ENCODE measurements at regions not wholly inside any gene's neighbourhood (a gene's known extent, or its start where the extent isn't known, plus 50 kb on each side); places are given as distances from the start of the nearest gene placed in this dataset.
"Not testable (repeated sequence)": the region's sequence is repeated elsewhere in the genome, so short reads cannot be mapped to it uniquely, and the experiment has no call there.

DNA sequence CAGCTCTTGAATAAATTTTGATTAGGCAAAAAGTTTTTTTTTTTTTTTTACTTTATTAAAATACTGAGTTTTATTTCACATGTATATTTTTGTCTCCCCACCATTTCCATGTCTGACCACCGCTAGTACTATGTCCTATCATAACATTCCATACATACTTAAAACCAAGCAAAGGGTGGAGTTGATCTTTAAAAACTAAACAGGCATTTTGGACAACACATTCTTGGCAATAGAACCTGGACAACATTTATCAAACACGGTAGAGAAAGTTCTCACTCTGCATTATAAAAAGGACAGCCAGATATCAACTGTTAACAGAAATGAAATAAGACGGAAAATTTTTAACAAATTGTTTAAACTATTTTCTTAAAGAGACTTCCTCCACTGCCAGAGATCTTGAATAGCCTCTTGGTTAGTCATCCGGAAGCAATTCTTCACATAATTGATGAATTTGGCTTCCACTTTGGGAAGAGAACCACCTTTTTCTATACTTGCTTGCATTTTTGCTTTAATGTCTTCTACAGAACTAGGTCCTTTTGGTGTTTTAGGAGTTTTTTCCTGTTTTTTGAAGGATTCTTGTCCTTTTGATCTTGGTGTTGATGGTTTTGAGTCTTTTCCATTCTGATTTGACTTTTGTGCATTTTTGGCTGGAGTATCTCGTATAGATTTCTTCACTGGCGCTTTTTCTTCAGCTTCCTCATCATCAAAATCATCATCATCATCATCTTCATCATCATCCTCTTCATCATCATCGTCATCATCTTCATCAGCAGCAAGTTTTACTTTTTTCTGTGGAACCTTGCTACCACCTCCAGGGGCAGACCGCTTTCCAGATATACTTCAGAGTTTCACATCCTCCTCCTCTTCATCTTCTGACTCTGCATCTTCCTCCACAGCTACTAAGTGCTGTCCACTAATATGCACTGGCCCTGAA, 58.7 kb downstream of the POU5F2 start:
- H3K4me1 ChIP-seq (ENCODE audit: control insufficient read depth in 5 of 5, insufficient read depth in 5 of 5, low read length in 5 of 5); H3K36me3 ChIP-seq (ENCODE audit: control insufficient read depth in 4 of 4, insufficient read depth in 4 of 4, low read length in 4 of 4); DNase-seq; H3K27me3 ChIP-seq (ENCODE audit: control insufficient read depth in 3 of 3, insufficient read depth in 3 of 3, low read length in 2 of 3); H3K9ac ChIP-seq (ENCODE audit: insufficient read depth in 1 of 2, low read length in 2 of 2); H3K27ac ChIP-seq (ENCODE audit: low read depth in 1 of 2, low read length in 1 of 2); H3K9me3 ChIP-seq (ENCODE audit: control insufficient read depth in 4 of 4, insufficient read depth in 3 of 4, low read length in 3 of 4); H3K4me3 ChIP-seq; ATAC-seq (ENCODE audit: insufficient read depth, low FRiP score): not testable (repeated sequence)
- 79 to 88% methylated on average over 8 of the region's 8 CpGs for WGBS, 2 donors

GRCh38 chr5:93681432-93681831, 60.0 kb downstream of the POU5F2 start:
- WGBS, 2 donors, result 84 to 93% methylated on average over 3 of the region's 3 CpGs
- no peaks in the 10 kb centered on the region for H3K36me3 ChIP-seq (ENCODE audit: control insufficient read depth in 4 of 4, insufficient read depth in 4 of 4, low read length in 4 of 4)
- peaks cover 0 to 14% (median 1%) of the 10 kb centered on the region in 5 donors for H3K4me1 ChIP-seq (ENCODE audit: control insufficient read depth in 5 of 5, insufficient read depth in 5 of 5, low read length in 5 of 5)
- TF ChIP-seq, protein P1, sequence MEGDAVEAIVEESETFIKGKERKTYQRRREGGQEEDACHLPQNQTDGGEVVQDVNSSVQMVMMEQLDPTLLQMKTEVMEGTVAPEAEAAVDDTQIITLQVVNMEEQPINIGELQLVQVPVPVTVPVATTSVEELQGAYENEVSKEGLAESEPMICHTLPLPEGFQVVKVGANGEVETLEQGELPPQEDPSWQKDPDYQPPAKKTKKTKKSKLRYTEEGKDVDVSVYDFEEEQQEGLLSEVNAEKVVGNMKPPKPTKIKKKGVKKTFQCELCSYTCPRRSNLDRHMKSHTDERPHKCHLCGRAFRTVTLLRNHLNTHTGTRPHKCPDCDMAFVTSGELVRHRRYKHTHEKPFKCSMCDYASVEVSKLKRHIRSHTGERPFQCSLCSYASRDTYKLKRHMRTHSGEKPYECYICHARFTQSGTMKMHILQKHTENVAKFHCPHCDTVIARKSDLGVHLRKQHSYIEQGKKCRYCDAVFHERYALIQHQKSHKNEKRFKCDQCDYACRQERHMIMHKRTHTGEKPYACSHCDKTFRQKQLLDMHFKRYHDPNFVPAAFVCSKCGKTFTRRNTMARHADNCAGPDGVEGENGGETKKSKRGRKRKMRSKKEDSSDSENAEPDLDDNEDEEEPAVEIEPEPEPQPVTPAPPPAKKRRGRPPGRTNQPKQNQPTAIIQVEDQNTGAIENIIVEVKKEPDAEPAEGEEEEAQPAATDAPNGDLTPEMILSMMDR (IDR thresholded peaks at IDR 0.05; ENCODE audit: control extremely low read depth, extremely low read depth), result no peak
- ATAC-seq (ENCODE audit: insufficient read depth, low FRiP score) (no peak), DNase-seq (no peak)
- no peak overlapping the region for H3K27ac ChIP-seq (ENCODE audit: low read depth in 1 of 2, low read length in 1 of 2)
- H3K4me3 ChIP-seq, result no peak overlapping the region
- no peak overlapping the region for H3K9ac ChIP-seq (ENCODE audit: insufficient read depth in 1 of 2, low read length in 2 of 2)
- H3K9me3 ChIP-seq (ENCODE audit: control insufficient read depth in 4 of 4, insufficient read depth in 3 of 4, low read length in 3 of 4), result no peaks in the 10 kb centered on the region
- no peaks in the 10 kb centered on the region for H3K27me3 ChIP-seq (ENCODE audit: control insufficient read depth in 3 of 3, insufficient read depth in 3 of 3, low read length in 2 of 3)

DNA sequence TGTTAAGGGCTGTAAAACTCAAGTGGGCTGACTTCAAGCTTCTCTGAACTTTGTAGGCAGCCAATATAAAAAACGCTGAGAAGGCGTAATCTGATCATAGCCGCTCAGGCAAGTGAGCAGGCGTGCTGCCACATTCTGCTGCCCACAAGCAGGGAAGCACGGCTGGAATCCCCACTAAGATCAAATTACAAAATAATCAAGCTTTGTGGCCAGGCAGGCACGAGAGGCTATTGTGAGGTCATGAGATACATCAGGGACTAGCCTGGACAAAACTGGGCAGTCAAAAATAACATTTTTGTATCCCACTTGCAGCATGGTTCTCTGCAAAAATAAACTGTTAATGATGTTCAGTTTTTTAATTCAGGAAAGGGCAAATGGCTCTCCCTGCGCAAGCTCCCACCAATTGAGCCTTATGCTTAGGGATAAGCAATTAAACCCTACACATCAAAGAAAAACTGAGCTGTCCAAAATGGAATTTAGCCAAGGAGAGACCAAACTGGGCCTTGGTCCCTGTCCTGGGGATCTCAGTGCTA, 64.0 kb downstream of the POU5F2 start:
- Histone ChIP-seq H3K36me3 (ENCODE audit: control insufficient read depth in 4 of 4, insufficient read depth in 4 of 4, low read length in 4 of 4) (no peaks in the 10 kb centered on the region), H3K27ac (ENCODE audit: low read depth in 1 of 2, low read length in 1 of 2) (no peak overlapping the region), H3K9me3 (ENCODE audit: control insufficient read depth in 4 of 4, insufficient read depth in 3 of 4, low read length in 3 of 4) (no peaks in the 10 kb centered on the region), H3K4me3 (no peak overlapping the region), H3K27me3 (ENCODE audit: control insufficient read depth in 3 of 3, insufficient read depth in 3 of 3, low read length in 2 of 3) (no peaks in the 10 kb centered on the region), H3K9ac (ENCODE audit: insufficient read depth in 1 of 2, low read length in 2 of 2) (no peak overlapping the region), H3K4me1 (ENCODE audit: control insufficient read depth in 5 of 5, insufficient read depth in 5 of 5, low read length in 5 of 5) (peaks cover 1 to 44% (median 10%) of the 10 kb centered on the region in 5 donors)
- 64 to 76% methylated on average over 7 of the region's 7 CpGs for WGBS, 2 donors
- peak; percentile 76 to 91 (median 84) for DNase-seq
- peak; percentile 58 for ATAC-seq (ENCODE audit: insufficient read depth, low FRiP score)
- TF ChIP-seq, protein P1 (IDR thresholded peaks at IDR 0.05; ENCODE audit: control extremely low read depth, extremely low read depth), result no peak

DNA sequence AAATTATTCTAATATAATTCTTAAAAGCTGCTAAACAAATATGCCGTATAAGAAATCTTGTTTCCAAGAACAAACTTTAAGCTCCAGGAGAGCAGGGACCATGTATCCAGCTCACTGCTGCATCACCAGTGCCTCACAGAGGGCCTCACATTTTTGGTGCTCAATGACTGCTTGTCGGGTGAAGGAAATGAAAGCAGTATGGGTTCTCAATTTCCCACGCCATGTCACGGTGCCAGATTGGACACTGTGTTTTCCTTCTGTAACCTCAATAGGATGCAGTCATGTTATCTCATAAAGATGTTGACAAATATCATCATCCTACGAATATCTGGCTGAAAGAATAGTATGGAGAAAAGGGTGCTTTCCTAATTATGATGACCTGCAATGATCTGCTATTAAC, 64.7 kb downstream of the POU5F2 start:
- TF ChIP-seq, protein P1 (IDR thresholded peaks at IDR 0.05; ENCODE audit: control extremely low read depth, extremely low read depth), result no peak
- ATAC-seq (ENCODE audit: insufficient read depth, low FRiP score) (no peak), DNase-seq (peak; percentile 23 to 50 (median 40))
- Histone ChIP-seq H3K36me3 (ENCODE audit: control insufficient read depth in 4 of 4, insufficient read depth in 4 of 4, low read length in 4 of 4) (no peaks in the 10 kb centered on the region), H3K27me3 (ENCODE audit: control insufficient read depth in 3 of 3, insufficient read depth in 3 of 3, low read length in 2 of 3) (no peaks in the 10 kb centered on the region), H3K9me3 (ENCODE audit: control insufficient read depth in 4 of 4, insufficient read depth in 3 of 4, low read length in 3 of 4) (no peaks in the 10 kb centered on the region), H3K4me1 (ENCODE audit: control insufficient read depth in 5 of 5, insufficient read depth in 5 of 5, low read length in 5 of 5) (peaks cover 1 to 44% (median 10%) of the 10 kb centered on the region in 5 donors), H3K9ac (ENCODE audit: insufficient read depth in 1 of 2, low read length in 2 of 2) (no peak overlapping the region), H3K27ac (ENCODE audit: low read depth in 1 of 2, low read length in 1 of 2) (no peak overlapping the region), H3K4me3 (no peak overlapping the region)
- WGBS, 2 donors, result 81 to 84% methylated on average over 5 of the region's 5 CpGs
